WTC11 (cell line): ENCODE measurements at regions not wholly inside any gene's neighbourhood (a gene's known extent, or its start where the extent isn't known, plus 50 kb on each side); places are given as distances from the start of the nearest gene placed in this dataset.

Experiments used
- ATAC-seq: fragments of 200-7000 bp; cut with Tn5 transposase; 2 replicates; pipeline ENCODE4 v1.10.0; 2021; ENCODE audit warnings: mild to moderate bottlenecking, moderate library complexity
- CTCF ChIA-PET: fragments of 300-600 bp; sonication (Branson Sonifier 250); formaldehyde crosslinking; loops from one replicate; lab custom pipeline; 2021; ENCODE audit warnings: antibody characterized with exemption; lab: Charles Lee
- POLR2A ChIA-PET: fragments of 350-600 bp; sonication (Branson Sonifier 250); formaldehyde crosslinking; loops from one replicate; lab custom pipeline; 2021; ENCODE audit warnings: antibody characterized with exemption; lab: Charles Lee
- DNase-seq: peaks from one replicate; pipeline ENCODE4 v3.0.0; 2021; ENCODE audit warnings: low spot score
- H3K27ac Mint-ChIP-seq: 2 replicates; pipeline ENCODE4 v1.8.0; 2021; ENCODE audit warnings: mixed read lengths
- H3K27me3 Mint-ChIP-seq: 2 replicates; pipeline ENCODE4 v1.8.0; 2021; ENCODE audit warnings: low read depth, mild to moderate bottlenecking, moderate library complexity, mixed read lengths
- H3K36me3 Mint-ChIP-seq: 2 replicates; pipeline ENCODE4 v1.8.0; 2021; ENCODE audit warnings: mixed read lengths
- H3K4me1 Mint-ChIP-seq: 2 replicates; pipeline ENCODE4 v1.8.0; 2022; ENCODE audit warnings: mixed read lengths
- H3K4me3 Mint-ChIP-seq: 2 replicates; pipeline ENCODE4 v1.8.0; 2021; ENCODE audit warnings: mild to moderate bottlenecking, moderate library complexity, mixed read lengths
- H3K9me3 Mint-ChIP-seq: 2 replicates; pipeline ENCODE4 v1.8.0; 2021; ENCODE audit warnings: mixed read lengths
- AR ChIP-seq: fragments of 250-450 bp; sonication (Bioruptor Pico); IDR thresholded peaks from 2 replicates; pipeline ENCODE4 v1.9.0; 2021; ENCODE audit warnings: mild to moderate bottlenecking
- ATF6 ChIP-seq: sonication (generic); formaldehyde crosslinking; IDR thresholded peaks from 2 replicates; pipeline ENCODE4 v1.8.1; 2023; ENCODE audit warnings: mild to moderate bottlenecking, missing genetic modification reagents
- EMX1 ChIP-seq: fragments of 250-450 bp; sonication (Bioruptor Pico); IDR thresholded peaks from 2 replicates; pipeline ENCODE4 v1.8.0; 2021; ENCODE audit warnings: mild to moderate bottlenecking
- ERG ChIP-seq: fragments of 250-450 bp; sonication (Bioruptor Pico); IDR thresholded peaks from 2 replicates; pipeline ENCODE4 v1.8.0; 2021; ENCODE audit warnings: mild to moderate bottlenecking
- HMGA2 ChIP-seq: fragments of 250-450 bp; sonication (Bioruptor Pico); IDR thresholded peaks from 2 replicates; pipeline ENCODE4 v1.4.0; 2021; ENCODE audit warnings: mild to moderate bottlenecking, moderate library complexity
- MYBL2 ChIP-seq: sonication (generic); formaldehyde crosslinking; IDR thresholded peaks from 2 replicates; pipeline ENCODE4 v1.8.1; 2023; ENCODE audit warnings: mild to moderate bottlenecking, moderate library complexity, missing genetic modification reagents
- TP53 ChIP-seq: sonication (generic); formaldehyde crosslinking; IDR thresholded peaks from 2 replicates; pipeline ENCODE4 v1.8.1; 2023; ENCODE audit warnings: mild to moderate bottlenecking, missing genetic modification reagents
- ZMAT4 ChIP-seq: fragments of 250-450 bp; sonication (Bioruptor Pico); IDR thresholded peaks from 2 replicates; pipeline ENCODE4 v1.9.0; 2021; ENCODE audit warnings: mild to moderate bottlenecking
- ZNF416 ChIP-seq: fragments of 250-450 bp; sonication (Bioruptor Pico); IDR thresholded peaks from 2 replicates; pipeline ENCODE4 v1.9.0; 2021; ENCODE audit warnings: mild to moderate bottlenecking, inconsistent platforms
- ZNF425 ChIP-seq: fragments of 250-450 bp; sonication (Bioruptor Pico); conservative IDR thresholded peaks from 2 replicates; pipeline ENCODE4 v1.9.0; 2021; ENCODE audit warnings: mild to moderate bottlenecking
- ZNF532 ChIP-seq: fragments of 250-450 bp; sonication (Bioruptor Pico); IDR thresholded peaks from 2 replicates; pipeline ENCODE4 v1.9.0; 2021; ENCODE audit warnings: mild to moderate bottlenecking, borderline replicate concordance
- TF ChIP-seq, protein P1 (sequence below): sonication (generic); formaldehyde crosslinking; IDR thresholded peaks from 2 replicates; pipeline ENCODE4 v1.8.0; 2023; ENCODE audit warnings: missing genetic modification reagents
- TF ChIP-seq, protein P2 (sequence below): sonication (generic); formaldehyde crosslinking; IDR thresholded peaks from 2 replicates; pipeline ENCODE4 v1.8.0; 2022; ENCODE audit warnings: missing genetic modification reagents
- TF ChIP-seq, protein P3 (sequence below): sonication (generic); formaldehyde crosslinking; IDR thresholded peaks from 2 replicates; pipeline ENCODE4 v1.8.1; 2022; ENCODE audit warnings: missing genetic modification reagents, borderline replicate concordance

- no peak for DNase-seq
- CTCF ChIA-PET: interaction anchor here (1.2 kb wide), 1 partner anchor 49 kb away, joined by 4 read pairs; no protein-coding TSS in a partner anchor
- H3K27ac Mint-ChIP-seq: no peak overlapping the region
- peaks cover 9% of the 10 kb centered on the region; the same call in 1 of the 2 replicates for H3K36me3 Mint-ChIP-seq
- H3K27me3 Mint-ChIP-seq: peaks cover 2% of the 10 kb centered on the region; the same call in 1 of the 2 replicates
- POLR2A ChIA-PET: no interaction called here
- peaks cover 25% of the 10 kb centered on the region for H3K9me3 Mint-ChIP-seq
- no peak for TF ChIP-seq AR (CRISPR knock-in tag)
- TF ChIP-seq MYBL2 (CRISPR knock-in tag): no peak
- TF ChIP-seq ERG (CRISPR knock-in tag): no peak
- TF ChIP-seq, protein P1, sequence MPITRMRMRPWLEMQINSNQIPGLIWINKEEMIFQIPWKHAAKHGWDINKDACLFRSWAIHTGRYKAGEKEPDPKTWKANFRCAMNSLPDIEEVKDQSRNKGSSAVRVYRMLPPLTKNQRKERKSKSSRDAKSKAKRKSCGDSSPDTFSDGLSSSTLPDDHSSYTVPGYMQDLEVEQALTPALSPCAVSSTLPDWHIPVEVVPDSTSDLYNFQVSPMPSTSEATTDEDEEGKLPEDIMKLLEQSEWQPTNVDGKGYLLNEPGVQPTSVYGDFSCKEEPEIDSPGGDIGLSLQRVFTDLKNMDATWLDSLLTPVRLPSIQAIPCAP (CRISPR knock-in tag): no peak
- no peak for TF ChIP-seq ZNF425 (CRISPR knock-in tag)
- no peak for TF ChIP-seq ZNF416 (CRISPR knock-in tag)
- no peak for TF ChIP-seq EMX1
- TF ChIP-seq, protein P2, sequence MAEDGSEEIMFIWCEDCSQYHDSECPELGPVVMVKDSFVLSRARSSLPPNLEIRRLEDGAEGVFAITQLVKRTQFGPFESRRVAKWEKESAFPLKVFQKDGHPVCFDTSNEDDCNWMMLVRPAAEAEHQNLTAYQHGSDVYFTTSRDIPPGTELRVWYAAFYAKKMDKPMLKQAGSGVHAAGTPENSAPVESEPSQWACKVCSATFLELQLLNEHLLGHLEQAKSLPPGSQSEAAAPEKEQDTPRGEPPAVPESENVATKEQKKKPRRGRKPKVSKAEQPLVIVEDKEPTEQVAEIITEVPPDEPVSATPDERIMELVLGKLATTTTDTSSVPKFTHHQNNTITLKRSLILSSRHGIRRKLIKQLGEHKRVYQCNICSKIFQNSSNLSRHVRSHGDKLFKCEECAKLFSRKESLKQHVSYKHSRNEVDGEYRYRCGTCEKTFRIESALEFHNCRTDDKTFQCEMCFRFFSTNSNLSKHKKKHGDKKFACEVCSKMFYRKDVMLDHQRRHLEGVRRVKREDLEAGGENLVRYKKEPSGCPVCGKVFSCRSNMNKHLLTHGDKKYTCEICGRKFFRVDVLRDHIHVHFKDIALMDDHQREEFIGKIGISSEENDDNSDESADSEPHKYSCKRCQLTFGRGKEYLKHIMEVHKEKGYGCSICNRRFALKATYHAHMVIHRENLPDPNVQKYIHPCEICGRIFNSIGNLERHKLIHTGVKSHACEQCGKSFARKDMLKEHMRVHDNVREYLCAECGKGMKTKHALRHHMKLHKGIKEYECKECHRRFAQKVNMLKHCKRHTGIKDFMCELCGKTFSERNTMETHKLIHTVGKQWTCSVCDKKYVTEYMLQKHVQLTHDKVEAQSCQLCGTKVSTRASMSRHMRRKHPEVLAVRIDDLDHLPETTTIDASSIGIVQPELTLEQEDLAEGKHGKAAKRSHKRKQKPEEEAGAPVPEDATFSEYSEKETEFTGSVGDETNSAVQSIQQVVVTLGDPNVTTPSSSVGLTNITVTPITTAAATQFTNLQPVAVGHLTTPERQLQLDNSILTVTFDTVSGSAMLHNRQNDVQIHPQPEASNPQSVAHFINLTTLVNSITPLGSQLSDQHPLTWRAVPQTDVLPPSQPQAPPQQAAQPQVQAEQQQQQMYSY (CRISPR knock-in tag): no peak
- no peak for TF ChIP-seq HMGA2 (CRISPR knock-in tag)
- TF ChIP-seq TP53: no peak
- TF ChIP-seq ZMAT4: no peak
- no peak for TF ChIP-seq ZNF532 (CRISPR knock-in tag)
- TF ChIP-seq, protein P3, sequence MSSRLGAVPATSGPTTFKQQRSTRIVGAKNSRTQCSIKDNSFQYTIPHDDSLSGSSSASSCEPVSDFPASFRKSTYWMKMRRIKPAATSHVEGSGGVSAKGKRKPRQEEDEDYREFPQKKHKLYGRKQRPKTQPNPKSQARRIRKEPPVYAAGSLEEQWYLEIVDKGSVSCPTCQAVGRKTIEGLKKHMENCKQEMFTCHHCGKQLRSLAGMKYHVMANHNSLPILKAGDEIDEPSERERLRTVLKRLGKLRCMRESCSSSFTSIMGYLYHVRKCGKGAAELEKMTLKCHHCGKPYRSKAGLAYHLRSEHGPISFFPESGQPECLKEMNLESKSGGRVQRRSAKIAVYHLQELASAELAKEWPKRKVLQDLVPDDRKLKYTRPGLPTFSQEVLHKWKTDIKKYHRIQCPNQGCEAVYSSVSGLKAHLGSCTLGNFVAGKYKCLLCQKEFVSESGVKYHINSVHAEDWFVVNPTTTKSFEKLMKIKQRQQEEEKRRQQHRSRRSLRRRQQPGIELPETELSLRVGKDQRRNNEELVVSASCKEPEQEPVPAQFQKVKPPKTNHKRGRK (CRISPR knock-in tag): no peak
- TF ChIP-seq ATF6: no peak
- TF ChIP-seq, all 79 proteins: peak for 0
- Mint-ChIP-seq H3K4me1 (peaks cover 5% of the 10 kb centered on the region), H3K4me3 (no peak overlapping the region)
- ATAC-seq: no peak
These were observed 51.5 kb upstream of the SHH start for GRCh38 chr7:155863721-155864151.
